GM18505 (cell line): ENCODE measurements at regions not wholly inside any gene's neighbourhood (a gene's known extent, or its start where the extent isn't known, plus 50 kb on each side); places are given as distances from the start of the nearest gene placed in this dataset.

Experiments used
- ATAC-seq: cut with Tn5 transposase; IDR thresholded peaks from one replicate; pipeline ENCODE4 v1.9.1; 2021; ENCODE audit not compliant: unreplicated experiment
- POLR2A ChIP-seq: IDR thresholded peaks from 4 replicates; pipeline ENCODE4 v1.6.1; 2011; ENCODE audit warnings: borderline replicate concordance; ENCODE audit not compliant: insufficient read depth, insufficient read length; ENCODE audit errors: extremely low read depth

DNA sequence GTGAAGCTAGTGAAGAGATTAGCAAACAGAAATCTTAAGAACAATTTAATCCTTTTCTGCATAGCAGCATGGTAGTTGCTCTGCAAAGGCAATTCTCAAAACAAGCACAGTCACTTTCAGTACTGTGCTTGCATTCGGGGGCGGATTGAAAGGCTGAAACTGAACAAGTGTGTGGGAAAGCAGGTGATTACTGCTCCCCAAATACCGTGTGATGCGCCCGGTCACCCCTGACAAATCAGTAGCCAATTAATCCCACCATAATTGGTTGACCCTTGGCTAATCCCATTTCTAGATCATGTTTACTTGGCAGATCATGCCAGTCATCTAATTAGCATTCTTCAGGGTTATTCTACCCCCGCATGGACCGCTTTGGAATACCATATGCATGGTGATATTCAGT lies 76.5 kb upstream of the ADRB1 start:
- no peak for ATAC-seq
- no peak for TF ChIP-seq POLR2A

DNA sequence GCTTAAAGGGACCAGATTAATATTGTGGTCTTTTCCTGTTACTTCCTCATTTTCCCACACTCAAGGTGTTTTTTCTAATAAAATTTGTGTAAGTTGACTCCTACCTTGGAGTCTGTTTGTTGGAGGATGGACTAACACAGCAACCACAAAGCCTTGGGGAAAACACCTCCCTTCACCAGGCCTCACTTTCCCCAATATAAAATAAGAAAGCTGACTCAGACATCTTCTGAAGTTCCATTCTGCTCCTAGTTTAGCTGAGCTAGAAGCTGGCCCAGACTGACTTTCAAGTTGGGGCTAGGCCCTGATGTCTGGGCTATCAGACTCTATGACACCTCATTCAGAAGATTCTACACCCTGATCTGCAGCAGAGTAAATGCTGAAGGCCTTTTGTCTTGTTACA lies 73.0 kb upstream of the ADRB1 start:
- ATAC-seq = no peak
- TF ChIP-seq POLR2A = no peak

DNA sequence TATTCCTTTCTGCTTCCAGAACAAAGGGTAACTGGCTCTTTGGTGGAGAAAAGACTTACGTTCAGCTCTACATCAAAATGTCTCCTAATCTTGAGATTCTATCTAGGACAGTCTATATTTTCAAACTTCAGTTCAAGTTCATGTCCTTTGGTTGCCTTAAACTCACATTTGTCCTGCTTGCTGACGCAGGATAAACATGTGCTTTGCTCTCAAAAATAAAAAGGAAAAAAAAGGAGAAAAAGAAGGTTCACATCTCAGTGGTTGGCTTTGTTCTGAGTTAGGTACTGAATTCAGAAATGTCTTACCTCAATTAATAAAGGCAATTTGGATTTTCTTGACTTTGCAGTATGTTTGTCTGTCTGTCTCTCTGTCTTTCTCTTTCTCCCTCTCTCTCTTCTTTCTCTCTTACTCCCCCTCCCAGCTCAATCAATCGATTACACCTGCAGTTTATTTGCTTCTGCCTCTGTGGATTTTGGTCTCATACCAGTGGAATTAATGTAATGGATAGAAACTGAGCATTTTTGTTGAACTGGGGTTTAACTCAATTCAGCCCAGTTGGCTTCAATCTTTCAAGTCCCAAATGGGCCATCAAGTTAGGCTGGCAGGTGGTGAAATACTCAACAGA lies 72.2 kb upstream of the ADRB1 start:
- no peak for TF ChIP-seq POLR2A
- no peak for ATAC-seq

DNA sequence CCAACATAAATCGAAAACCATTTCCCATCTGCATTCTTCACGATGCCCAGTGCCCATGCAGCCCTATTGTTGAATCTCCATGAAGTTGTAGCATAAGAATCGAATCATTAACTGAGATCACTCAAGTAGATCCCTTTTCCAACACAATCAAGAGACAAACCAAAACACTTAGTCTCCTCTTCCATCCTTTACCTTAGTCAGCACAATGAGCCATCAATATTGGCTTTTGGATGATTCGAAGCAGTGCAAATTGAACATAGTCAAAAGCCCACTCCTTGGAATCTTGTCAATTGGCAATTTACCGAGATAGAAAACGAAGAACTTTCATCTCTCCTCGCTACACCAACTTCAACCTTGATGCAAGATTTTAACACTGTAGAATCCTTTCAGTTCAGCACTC lies 66.5 kb upstream of the ADRB1 start:
- TF ChIP-seq POLR2A = no peak
- no peak for ATAC-seq

DNA sequence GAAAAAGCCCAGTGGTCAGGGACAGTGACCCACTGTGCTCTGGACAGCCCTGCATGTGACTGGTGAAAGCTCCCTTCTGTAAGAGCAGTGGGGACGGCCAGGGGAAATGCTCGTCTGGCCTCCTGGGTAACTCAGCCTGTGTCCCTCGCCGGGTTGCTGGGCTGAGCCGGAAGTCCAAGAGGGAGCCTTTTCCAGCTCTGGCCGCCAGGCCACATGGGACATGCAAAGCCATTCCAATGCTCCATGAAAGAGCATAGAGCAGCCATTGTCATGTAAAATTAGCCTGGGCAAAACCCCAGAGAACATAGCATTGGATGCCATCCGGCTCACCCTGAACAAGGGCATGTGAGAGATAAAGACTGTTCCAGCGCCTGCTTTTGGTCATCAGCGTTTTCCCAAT lies 64.9 kb upstream of the ADRB1 start:
- TF ChIP-seq POLR2A = no peak
- no peak for ATAC-seq

DNA sequence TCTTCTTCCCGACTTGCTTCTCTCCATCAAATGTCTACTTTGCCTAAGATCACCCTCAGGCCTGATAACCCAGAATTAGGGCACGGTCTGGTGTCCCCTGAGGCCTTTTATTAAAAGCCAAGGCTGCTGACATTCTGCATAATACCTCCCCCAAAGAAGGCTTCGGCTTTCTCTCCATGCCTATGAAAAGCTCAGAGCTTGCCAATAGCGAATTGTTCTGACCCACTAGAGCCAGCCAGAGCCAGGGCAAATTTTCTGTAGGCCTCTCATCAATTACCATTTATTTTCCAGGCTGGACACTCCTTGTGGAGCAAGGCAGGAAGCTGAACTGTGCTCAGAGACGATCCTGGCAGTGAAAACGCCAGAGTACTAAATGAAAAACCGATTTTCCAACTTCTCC lies 64.3 kb upstream of the ADRB1 start:
- ATAC-seq = no peak
- no peak for TF ChIP-seq POLR2A

DNA sequence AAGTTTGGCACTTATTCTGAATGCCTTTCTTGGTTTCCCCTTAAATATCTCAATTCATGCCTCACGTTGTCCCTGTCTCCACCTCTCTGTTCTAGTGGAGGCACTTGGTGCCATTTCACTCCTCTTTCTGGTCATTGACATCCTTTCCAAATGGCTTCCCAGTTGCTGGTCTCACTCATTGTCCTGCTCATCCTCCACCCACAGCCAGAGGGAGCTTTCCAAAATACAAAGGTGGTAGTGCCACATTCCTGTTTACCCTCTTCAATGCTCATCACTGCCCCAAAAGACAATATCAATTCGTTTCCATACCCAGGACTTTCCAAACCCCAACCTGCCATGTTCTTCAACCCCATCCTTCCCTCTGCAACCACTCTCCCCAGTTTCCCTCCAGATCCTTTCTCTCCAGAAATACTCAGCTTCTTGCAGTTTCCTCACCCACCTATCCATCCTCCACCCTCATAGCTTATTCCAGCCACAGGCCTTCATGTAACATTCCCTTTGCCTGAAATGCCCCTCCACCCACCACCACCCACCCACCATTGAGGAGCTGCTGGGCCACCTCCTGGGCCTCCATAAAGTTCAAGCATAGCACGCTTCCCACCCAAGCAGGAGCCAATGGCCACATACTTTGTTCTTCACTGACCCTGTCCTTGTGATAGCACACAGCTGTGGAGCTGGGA lies 63.1 kb upstream of the ADRB1 start:
- TF ChIP-seq POLR2A = no peak
- no peak for ATAC-seq

DNA sequence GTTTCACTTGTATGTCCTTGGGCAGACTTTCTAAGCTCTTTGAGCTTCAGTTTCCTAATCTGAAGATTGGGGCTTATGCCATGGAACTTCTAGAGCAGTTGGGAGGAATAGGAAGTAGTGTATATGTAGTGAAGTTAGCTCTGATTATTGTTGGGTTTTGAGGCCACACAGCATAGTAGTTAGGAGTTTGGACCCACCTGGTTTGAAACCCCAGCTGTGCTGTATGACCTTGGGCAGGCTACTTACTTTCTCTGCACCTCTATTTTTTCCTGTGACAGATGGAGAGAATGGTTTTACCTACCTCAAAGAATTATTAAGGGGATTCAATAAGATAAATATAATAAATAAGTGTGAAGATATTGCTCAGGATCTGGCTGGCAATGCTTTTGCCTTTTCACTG lies 61.4 kb upstream of the ADRB1 start:
- ATAC-seq = no peak
- TF ChIP-seq POLR2A = no peak

DNA sequence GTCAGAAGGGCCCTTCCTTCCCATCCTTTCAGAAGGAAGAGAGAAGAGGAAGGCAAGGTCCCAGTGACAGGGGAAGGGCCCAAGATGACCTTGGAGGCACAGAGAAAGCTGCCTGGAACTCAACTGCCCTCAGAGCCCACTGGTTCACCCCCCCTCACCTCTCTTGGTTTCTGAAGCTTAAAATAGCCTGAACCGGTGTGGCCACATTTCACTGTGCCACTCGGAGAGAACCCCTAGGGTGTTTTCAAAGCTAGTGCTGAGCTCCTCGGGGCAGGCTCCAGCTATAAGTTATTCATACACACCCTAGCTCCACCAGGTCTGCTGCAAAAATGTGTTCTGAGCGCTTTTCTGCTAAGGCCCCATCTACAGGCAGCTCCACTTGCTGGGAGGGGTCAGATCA lies 60.9 kb upstream of the ADRB1 start:
- no peak for TF ChIP-seq POLR2A
- ATAC-seq = peak; percentile 88

DNA sequence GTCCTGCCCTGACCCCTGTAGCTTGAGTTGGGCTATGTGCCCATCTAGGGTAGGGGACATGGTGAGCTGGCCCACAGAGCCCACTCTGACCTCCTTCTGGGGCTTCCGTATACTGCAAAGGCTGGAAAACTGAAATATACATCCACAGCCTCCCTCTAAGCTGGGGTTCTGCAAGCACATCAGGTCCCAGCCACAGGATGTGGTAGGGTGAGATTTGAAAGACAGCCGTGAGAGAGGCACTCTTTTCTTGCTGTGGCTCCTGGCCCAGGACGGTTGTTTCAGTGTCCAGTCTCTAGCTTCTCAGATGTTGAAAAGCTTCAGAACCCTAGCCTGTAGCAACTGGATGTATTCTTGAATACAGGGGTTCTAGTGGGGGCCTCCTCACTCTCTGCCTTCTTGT lies 60.1 kb upstream of the ADRB1 start:
- no peak for TF ChIP-seq POLR2A
- ATAC-seq = peak; percentile 31

DNA sequence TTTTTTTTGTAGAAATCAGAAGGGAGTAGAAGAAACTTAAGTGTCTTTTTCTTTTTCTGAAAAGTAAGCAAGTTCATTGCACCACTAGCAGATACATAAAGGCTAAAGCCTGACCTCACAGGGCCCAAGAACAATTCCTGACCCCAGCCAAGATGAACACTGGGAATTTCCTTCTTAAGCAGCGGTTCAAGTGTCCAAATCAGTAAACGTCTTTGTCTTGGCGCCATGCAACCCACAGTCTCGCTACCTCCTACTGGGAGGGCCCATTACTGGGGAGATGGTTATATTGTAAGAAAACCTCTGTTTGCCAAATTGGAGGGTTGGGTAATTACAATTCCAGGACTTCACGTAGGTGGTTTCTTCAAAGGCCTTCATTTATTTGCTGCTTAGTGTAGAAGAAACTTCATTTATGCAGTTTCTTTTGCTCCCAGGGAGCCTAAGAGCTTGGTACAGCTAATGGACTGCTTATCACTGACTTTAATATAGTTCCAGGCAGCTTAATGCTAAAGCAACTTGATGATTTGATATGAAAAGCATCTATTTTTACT lies 58.3 kb upstream of the ADRB1 start:
- TF ChIP-seq POLR2A = no peak

DNA sequence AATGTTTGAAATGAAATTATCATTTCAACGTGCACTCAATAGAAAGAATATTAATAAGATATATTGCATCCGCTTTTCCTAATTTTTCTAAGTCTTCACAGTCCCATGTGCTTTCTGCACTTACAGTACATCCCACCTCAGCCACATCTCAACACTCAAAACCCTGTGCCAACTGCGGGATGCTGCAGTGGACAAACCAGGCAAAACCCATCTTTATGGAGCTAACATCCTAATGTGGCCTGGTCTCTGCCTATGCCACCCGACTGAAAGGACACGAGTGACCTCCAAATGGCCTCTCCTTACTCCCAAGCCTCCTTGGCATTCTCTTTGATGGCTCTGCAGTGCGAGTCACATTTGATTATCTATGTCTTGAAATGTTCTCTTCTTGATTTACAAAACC lies 57.4 kb upstream of the ADRB1 start:
- ATAC-seq = no peak
- TF ChIP-seq POLR2A = no peak

More for the DNA sequence above, 58.3 kb upstream of the ADRB1 start:
- ATAC-seq = no peak

DNA sequence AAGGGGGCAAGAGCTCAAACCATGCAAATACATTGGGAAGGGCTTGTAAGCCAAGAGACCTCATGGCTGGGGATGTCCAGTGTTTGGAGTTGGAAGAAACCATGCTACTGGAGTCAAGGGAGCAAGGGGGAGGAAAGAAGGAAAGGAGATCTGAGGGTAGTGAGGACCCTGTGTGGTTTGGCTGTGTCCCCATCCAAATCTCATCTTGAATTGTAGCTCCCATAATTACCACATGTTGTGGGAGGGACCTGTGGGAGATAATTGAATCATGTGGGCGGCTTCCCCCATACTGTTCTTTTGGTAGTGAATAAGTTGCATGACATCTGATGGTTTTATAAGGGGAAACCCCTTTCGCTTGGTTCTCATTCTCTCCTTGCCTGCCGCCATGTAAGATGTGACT lies 56.5 kb upstream of the ADRB1 start:
- no peak for ATAC-seq
- TF ChIP-seq POLR2A = no peak

DNA sequence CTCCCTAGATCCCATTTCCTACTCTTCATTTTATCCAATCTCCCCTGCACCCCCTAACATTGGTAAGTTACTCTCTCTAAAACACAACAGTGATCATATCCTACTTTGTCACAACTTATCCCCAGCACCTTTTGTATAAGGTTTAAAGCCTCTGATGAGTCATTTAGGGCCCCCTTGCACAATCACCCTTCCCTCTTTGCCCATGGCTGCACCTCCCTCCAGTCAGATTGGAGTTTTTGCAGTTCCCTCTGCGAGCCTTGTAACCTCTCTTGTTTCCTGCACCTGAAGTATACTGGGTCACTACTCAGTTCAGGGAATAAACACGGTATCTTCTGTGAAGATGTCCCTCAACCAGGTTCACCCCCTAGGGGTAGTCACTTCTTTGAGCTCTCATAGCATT lies 55.9 kb upstream of the ADRB1 start:
- no peak for TF ChIP-seq POLR2A
- ATAC-seq = no peak
